IPS-20b (cell line): ENCODE measurements at regions not wholly inside any gene's neighbourhood (a gene's known extent, or its start where the extent isn't known, plus 50 kb on each side); places are given as distances from the start of the nearest gene placed in this dataset.

ENCODE experiments used
- H3K27ac ChIP-seq: one replicate; pipeline ENCODE4 v1.5.1; 2013; ENCODE audit warnings: low read length
- H3K27me3 ChIP-seq: 2 replicates; pipeline ENCODE4 v1.6.1; 2013; ENCODE audit warnings: mild to moderate bottlenecking, low read length, inconsistent platforms; ENCODE audit not compliant: insufficient read depth
- H3K36me3 ChIP-seq: 2 replicates; pipeline ENCODE4 v1.6.1; 2013; ENCODE audit warnings: low read depth, mild to moderate bottlenecking, inconsistent platforms, low read length, moderate library complexity; ENCODE audit not compliant: insufficient read depth
- H3K4me1 ChIP-seq: 2 replicates; pipeline ENCODE4 v1.6.1; 2013; ENCODE audit warnings: mild to moderate bottlenecking, control low read depth, inconsistent platforms, low read length, moderate library complexity; ENCODE audit not compliant: insufficient read depth
- H3K4me3 ChIP-seq: 2 replicates; pipeline ENCODE4 v1.5.1; 2013; ENCODE audit warnings: mild to moderate bottlenecking, low read length, inconsistent platforms
- H3K9ac ChIP-seq: 2 replicates; pipeline ENCODE4 v1.6.1; 2013; ENCODE audit warnings: low read depth, mild to moderate bottlenecking, inconsistent platforms, low read length, moderate library complexity
- H3K9me3 ChIP-seq: 2 replicates; pipeline ENCODE4 v1.6.1; 2013; ENCODE audit warnings: mild to moderate bottlenecking, low read depth, low read length, inconsistent platforms; ENCODE audit not compliant: insufficient read depth

GRCh38 chr4:136554033-136554432 lies 978.3 kb downstream of the PCDH18 start:
- Histone ChIP-seq H3K27ac (no peak overlapping the region), H3K27me3 (no peaks in the 10 kb centered on the region), H3K36me3 (no peaks in the 10 kb centered on the region), H3K4me3 (no peak overlapping the region), H3K9ac (no peak overlapping the region), H3K9me3 (no peaks in the 10 kb centered on the region), H3K4me1 (no peaks in the 10 kb centered on the region)

- Histone ChIP-seq H3K36me3 (no peaks in the 10 kb centered on the region), H3K4me1 (no peaks in the 10 kb centered on the region), H3K4me3 (no peak overlapping the region)
Observed at GRCh38 chr4:136551753-136552152, 980.5 kb downstream of the PCDH18 start.

DNA sequence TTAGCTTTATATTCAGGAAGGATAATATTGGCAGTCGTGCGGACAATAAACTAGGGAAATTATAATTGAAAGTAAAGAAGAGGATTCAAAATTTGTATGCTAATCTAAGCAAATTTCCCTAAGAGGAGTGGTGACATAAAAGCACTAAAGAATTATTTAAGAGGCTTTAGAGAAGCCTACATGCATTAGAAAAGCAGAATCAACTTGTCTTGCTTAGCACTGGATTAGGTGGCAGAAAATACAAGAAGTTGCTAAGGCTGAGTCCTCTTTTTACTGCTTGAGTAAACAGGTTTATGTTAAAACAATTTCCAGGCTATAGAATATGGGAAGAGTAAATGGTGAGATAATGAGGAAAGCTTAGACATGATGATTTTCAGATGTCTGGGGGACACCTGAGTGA lies 991.5 kb downstream of the PCDH18 start:
- no peak overlapping the region for H3K9ac ChIP-seq
- H3K36me3 ChIP-seq, result no peaks in the 10 kb centered on the region
- no peak overlapping the region for H3K4me3 ChIP-seq
- 0 out of 2 replicates have a peak, but pooled peaks cover 1% of the 10 kb centered on the region for H3K9me3 ChIP-seq
- no peak overlapping the region for H3K27ac ChIP-seq
- peaks cover 12% of the 10 kb centered on the region; the same call in 1 of the 2 replicates for H3K4me1 ChIP-seq
- no peaks in the 10 kb centered on the region for H3K27me3 ChIP-seq

More at GRCh38 chr4:136551753-136552152, 980.5 kb downstream of the PCDH18 start:
- Histone ChIP-seq H3K9me3 (no peaks in the 10 kb centered on the region), H3K27me3 (no peaks in the 10 kb centered on the region), H3K27ac (no peak overlapping the region), H3K9ac (no peak overlapping the region)

DNA sequence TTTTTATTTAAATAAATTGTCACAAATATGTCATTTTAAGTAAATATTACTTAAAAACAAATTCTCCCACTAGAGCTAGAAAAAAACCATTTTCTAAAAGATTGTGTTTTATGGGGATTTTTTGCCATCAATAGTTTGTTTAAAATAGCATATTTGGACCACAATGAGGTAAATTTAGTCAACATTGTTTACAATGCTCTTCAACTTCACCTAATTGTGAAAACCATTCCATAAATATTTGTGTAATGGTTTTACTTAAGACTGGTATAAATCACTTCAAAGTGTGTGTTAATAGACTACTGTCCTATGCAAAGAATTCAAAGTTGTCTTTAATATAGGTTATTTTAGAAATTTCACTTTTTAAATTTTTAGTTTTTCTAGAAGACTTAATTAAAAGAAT lies 1004.2 kb downstream of the PCDH18 start:
- no peaks in the 10 kb centered on the region for H3K27me3 ChIP-seq
- H3K27ac ChIP-seq, result no peak overlapping the region
- H3K36me3 ChIP-seq, result no peaks in the 10 kb centered on the region
- no peak overlapping the region for H3K9ac ChIP-seq
- H3K4me1 ChIP-seq, result no peaks in the 10 kb centered on the region
- H3K9me3 ChIP-seq, result no peaks in the 10 kb centered on the region
- H3K4me3 ChIP-seq, result no peak overlapping the region

- Histone ChIP-seq H3K4me3 (no peak overlapping the region), H3K9me3 (no peaks in the 10 kb centered on the region), H3K27me3 (no peaks in the 10 kb centered on the region), H3K27ac (no peak overlapping the region), H3K4me1 (no peaks in the 10 kb centered on the region), H3K9ac (no peak overlapping the region), H3K36me3 (no peaks in the 10 kb centered on the region)
Observed at GRCh38 chr4:136526517-136526916, 1005.8 kb downstream of the PCDH18 start.

DNA sequence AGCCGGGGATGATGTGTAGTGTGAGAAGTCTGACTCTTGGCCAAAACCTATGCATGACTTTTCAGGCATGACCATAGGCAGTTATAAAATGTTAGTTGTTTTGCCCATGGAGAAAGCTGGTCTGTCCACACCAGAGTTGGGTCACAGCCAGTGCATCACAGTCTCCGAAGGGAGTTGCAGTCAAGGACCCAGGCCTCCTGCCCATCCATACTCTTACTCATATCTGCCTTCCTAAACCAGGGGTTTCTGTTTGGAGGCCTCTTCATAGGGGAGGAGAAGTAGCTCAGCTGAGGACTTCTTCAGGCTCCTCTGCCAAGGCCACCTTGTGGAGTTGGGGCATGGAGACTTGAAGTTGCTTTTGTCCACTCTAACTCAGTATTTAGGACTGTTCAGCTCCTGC lies 1008.3 kb downstream of the PCDH18 start:
- no peak overlapping the region for H3K4me3 ChIP-seq
- H3K27ac ChIP-seq, result no peak overlapping the region
- no peak overlapping the region for H3K9ac ChIP-seq
- peaks cover 4% of the 10 kb centered on the region; the same call in 1 of the 2 replicates for H3K36me3 ChIP-seq
- H3K9me3 ChIP-seq, result peaks cover 20% of the 10 kb centered on the region
- no peaks in the 10 kb centered on the region for H3K27me3 ChIP-seq
- no peaks in the 10 kb centered on the region for H3K4me1 ChIP-seq

DNA sequence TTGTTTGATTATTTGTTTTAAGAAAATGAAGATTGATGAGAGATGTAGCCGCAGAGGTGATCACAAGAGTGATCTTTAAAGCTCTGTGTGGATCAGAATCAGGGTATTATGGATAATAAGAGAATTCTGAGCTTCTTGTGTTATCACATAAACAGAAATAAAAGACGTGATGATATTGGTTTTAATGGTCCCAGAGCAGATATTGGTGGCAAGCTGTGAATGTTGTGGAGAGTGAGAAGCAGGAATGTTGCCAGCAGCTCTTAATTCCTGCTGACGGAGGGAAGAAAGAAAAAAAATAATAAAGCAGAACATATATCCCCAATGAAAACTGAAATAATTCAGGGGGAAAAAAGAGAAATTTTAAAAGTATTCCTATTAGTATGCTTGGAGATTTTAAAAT lies 1015.9 kb downstream of the PCDH18 start:
- peaks cover 5% of the 10 kb centered on the region; the same call in 1 of the 2 replicates for H3K36me3 ChIP-seq
- H3K27ac ChIP-seq, result peak overlapping the region; percentile 36
- peaks cover 25% of the 10 kb centered on the region for H3K9me3 ChIP-seq
- H3K27me3 ChIP-seq, result no peaks in the 10 kb centered on the region
- H3K4me3 ChIP-seq, result no peak overlapping the region
- no peak overlapping the region for H3K9ac ChIP-seq
- H3K4me1 ChIP-seq, result peaks cover 16% of the 10 kb centered on the region; the same call in 1 of the 2 replicates

- Histone ChIP-seq H3K4me1 (peaks cover 12% of the 10 kb centered on the region), H3K4me3 (peak overlapping the region; percentile 33; the same call in 1 of the 2 replicates), H3K36me3 (no peaks in the 10 kb centered on the region), H3K27ac (peak overlapping the region; percentile 25), H3K9ac (no peak overlapping the region), H3K9me3 (no peaks in the 10 kb centered on the region), H3K27me3 (no peaks in the 10 kb centered on the region)
Observed at GRCh38 chr4:136505020-136505419, 1027.3 kb downstream of the PCDH18 start.

- Histone ChIP-seq H3K27ac (no peak overlapping the region), H3K4me3 (no peak overlapping the region), H3K4me1 (no peaks in the 10 kb centered on the region), H3K36me3 (no peaks in the 10 kb centered on the region), H3K27me3 (no peaks in the 10 kb centered on the region), H3K9ac (no peak overlapping the region), H3K9me3 (no peaks in the 10 kb centered on the region)
Observed at GRCh38 chr4:136495851-136496250, 1036.4 kb downstream of the PCDH18 start.

- H3K9me3 ChIP-seq, result no peaks in the 10 kb centered on the region
- H3K27me3 ChIP-seq, result no peaks in the 10 kb centered on the region
- no peak overlapping the region for H3K27ac ChIP-seq
- no peak overlapping the region for H3K4me3 ChIP-seq
- H3K9ac ChIP-seq, result no peak overlapping the region
- no peaks in the 10 kb centered on the region for H3K36me3 ChIP-seq
- H3K4me1 ChIP-seq, result no peaks in the 10 kb centered on the region
Observed at GRCh38 chr4:136495076-136495475, 1037.2 kb downstream of the PCDH18 start.

DNA sequence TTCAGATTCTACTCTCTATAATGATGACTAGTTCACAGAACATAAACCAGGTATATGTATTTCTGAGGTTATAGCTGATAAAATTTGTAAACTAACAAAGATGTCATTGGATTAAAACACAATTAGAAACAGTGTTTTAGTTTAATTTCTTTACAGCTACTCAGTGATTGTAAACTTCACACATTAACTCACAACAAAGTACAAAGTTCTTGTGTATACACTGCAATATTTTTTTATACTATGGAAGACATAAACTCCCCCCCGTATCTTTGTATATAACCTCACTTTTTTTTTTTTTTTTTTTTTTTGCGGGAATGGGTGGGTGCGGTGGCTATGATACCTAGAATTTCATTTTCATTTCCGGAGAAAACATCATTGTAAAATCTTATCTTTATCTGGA lies 1043.2 kb downstream of the PCDH18 start:
- Histone ChIP-seq H3K36me3 (no peaks in the 10 kb centered on the region), H3K4me1 (no peaks in the 10 kb centered on the region), H3K9ac (no peak overlapping the region), H3K27ac (no peak overlapping the region), H3K9me3 (no peaks in the 10 kb centered on the region), H3K4me3 (no peak overlapping the region), H3K27me3 (no peaks in the 10 kb centered on the region)

DNA sequence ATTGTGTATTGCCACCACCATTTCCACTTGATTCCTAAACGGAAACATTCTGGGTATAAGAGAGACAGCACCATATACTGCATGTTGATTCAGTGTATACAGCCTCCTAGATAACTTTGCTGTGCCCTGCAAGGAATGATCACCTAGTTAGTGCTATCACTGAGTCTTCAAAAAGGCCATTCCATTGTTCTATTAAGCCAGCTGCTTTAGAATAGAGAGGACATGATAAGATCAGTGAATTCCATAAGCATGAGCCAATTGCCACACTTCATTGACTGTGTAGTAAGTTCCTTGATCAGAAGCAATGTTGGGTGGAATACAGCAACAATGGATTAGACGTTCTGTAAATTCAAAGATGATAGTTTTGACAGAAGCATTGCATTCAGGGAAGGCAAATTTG lies 1047.3 kb downstream of the PCDH18 start:
- no peak overlapping the region for H3K27ac ChIP-seq
- H3K9me3 ChIP-seq, result no peaks in the 10 kb centered on the region
- no peaks in the 10 kb centered on the region for H3K36me3 ChIP-seq
- no peak overlapping the region for H3K9ac ChIP-seq
- H3K4me3 ChIP-seq, result no peak overlapping the region
- H3K4me1 ChIP-seq, result no peaks in the 10 kb centered on the region
- H3K27me3 ChIP-seq, result no peaks in the 10 kb centered on the region

GRCh38 chr4:136476753-136477152 lies 1055.5 kb downstream of the PCDH18 start:
- Histone ChIP-seq H3K27ac (no peak overlapping the region), H3K9me3 (no peaks in the 10 kb centered on the region), H3K36me3 (no peaks in the 10 kb centered on the region), H3K4me3 (no peak overlapping the region), H3K4me1 (no peaks in the 10 kb centered on the region), H3K27me3 (no peaks in the 10 kb centered on the region), H3K9ac (no peak overlapping the region)
